ENCODE measurements at regions not wholly inside any gene's neighbourhood (a gene's known extent, or its start where the extent isn't known, plus 50 kb on each side); places are given as distances from the start of the nearest gene placed in this dataset.

GRCh38 chr1:9453375-9453774, 85.9 kb upstream of the SLC25A33 start:
- no peak for TF ChIP-seq CTCF (conservative IDR thresholded peaks at IDR 0.05)
- no peak for DNase-seq
- no peak overlapping the region for H4K5ac ChIP-seq (ENCODE audit: insufficient read length, low read depth, low read length)
- H3K14ac ChIP-seq (ENCODE audit: insufficient read depth, low read length): no peak overlapping the region
- no peaks in the 10 kb centered on the region for H4K20me1 ChIP-seq (ENCODE audit: control insufficient read depth, insufficient read depth, insufficient read length)
- H3K9ac ChIP-seq (ENCODE audit: extremely low read depth, insufficient read length, low read length): no peak overlapping the region
- no peaks in the 10 kb centered on the region for H3K9me3 Mint-ChIP-seq
- H2BK12ac ChIP-seq (ENCODE audit: insufficient read length, low read depth, low read length): no peak overlapping the region
- H3K36me3 Mint-ChIP-seq (ENCODE audit: insufficient read depth in 1 of 3, low read depth in 3 of 3): no peaks in the 10 kb centered on the region
- H3K79me1 ChIP-seq (ENCODE audit: insufficient read depth, low read depth, low read length, poor library complexity, severe bottlenecking): no peaks in the 10 kb centered on the region
- peaks cover 5% of the 10 kb centered on the region for H3K27me3 Mint-ChIP-seq (ENCODE audit: low read depth)
- H4K8ac ChIP-seq (replicated peaks; ENCODE audit: insufficient read length, low read depth, low read length): no peak overlapping the region
- no peak overlapping the region for H3K18ac ChIP-seq (ENCODE audit: insufficient read length, low read depth, low read length)
- H3K27ac ChIP-seq (ENCODE audit: insufficient read length, low read depth, low read length): no peak overlapping the region
- H2BK20ac ChIP-seq (ENCODE audit: low read depth, low read length, poor library complexity, severe bottlenecking): no peak overlapping the region
- no peak overlapping the region for H2BK5ac ChIP-seq (ENCODE audit: insufficient read length, low read length)
- H2BK120ac ChIP-seq (ENCODE audit: low read depth, low read length, poor library complexity, severe bottlenecking): no peak overlapping the region
- no peak overlapping the region for H3K56ac ChIP-seq (ENCODE audit: insufficient read length, low read depth, low read length)
- H2BK15ac ChIP-seq (ENCODE audit: low read depth, low read length): no peak overlapping the region
- no peaks in the 10 kb centered on the region for H3K4me1 ChIP-seq (ENCODE audit: insufficient read depth, low read length)
- H2AFZ ChIP-seq (ENCODE audit: low read length): no peak overlapping the region
- H3K27ac Mint-ChIP-seq: no peak overlapping the region
- H3K79me2 ChIP-seq (ENCODE audit: insufficient read depth, low read length): no peaks in the 10 kb centered on the region
- H2AK5ac ChIP-seq (ENCODE audit: insufficient read length, low read length): no peak overlapping the region
- no peak overlapping the region for H3K23ac ChIP-seq (ENCODE audit: insufficient read length, low read depth, low read length)
- no peak overlapping the region for H3K4ac ChIP-seq (ENCODE audit: low read depth, low read length)
- H3T11ph ChIP-seq (ENCODE audit: low read length): no peak overlapping the region
- H3K4me2 ChIP-seq (ENCODE audit: insufficient read depth, insufficient read length, low read length): no peak overlapping the region
- H3K4me3 Mint-ChIP-seq: no peak overlapping the region
- no peak overlapping the region for H4K91ac ChIP-seq (ENCODE audit: insufficient read length, low read depth, low read length)
- H3K27me3 ChIP-seq (ENCODE audit: insufficient read depth, low read length): no peaks in the 10 kb centered on the region
- no CpG with 5 or more reads among the region's 13 CpGs for WGBS (ENCODE audit: extremely low coverage, insufficient read length, low lambda C conversion rate)
- no peaks in the 10 kb centered on the region for H3K9me3 ChIP-seq (ENCODE audit: control insufficient read depth, low read depth, low read length)
- peaks cover 10% of the 10 kb centered on the region in 2 experiments for H3K4me1 Mint-ChIP-seq
- H3K23me2 ChIP-seq (ENCODE audit: insufficient read length, low read depth, low read length, poor library complexity, severe bottlenecking): no peaks in the 10 kb centered on the region

All from H9 (cell line).